ENCODE measurements at regions not wholly inside any gene's neighbourhood (a gene's known extent, or its start where the extent isn't known, plus 50 kb on each side); places are given as distances from the start of the nearest gene placed in this dataset.

DNA sequence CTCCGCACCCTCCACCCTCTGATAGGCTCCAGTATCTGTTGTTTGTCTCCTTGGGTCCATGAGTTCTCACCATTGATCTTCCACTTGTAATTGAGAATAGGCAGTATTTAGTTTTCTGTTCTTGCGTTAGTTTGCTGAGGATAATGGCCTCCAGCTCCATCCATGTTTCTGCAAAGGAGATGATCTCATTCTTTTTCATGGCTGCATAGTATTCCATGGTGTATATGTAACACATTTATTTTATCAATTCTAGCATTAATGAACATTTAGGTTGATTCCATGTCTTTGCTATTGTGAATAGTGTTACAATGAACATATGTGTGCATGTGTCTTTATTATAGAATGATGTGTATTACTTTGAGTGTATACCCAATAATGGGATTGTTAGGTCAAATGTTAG lies 814.6 kb upstream of the FRG1 start (continued):
- TF ChIP-seq NR3C1 (IDR thresholded peaks at IDR 0.05) (no peak), FOSL2 (IDR thresholded peaks at IDR 0.05) (no peak), FOSL2 (CRISPR knock-in tag; IDR thresholded peaks at IDR 0.05) (no peak), NFE2L2 (conservative IDR thresholded peaks at IDR 0.05; ENCODE audit: low read length) (no peak), FOSB (CRISPR knock-in tag; IDR thresholded peaks at IDR 0.05) (no peak), ESRRA (IDR thresholded peaks at IDR 0.05; ENCODE audit: borderline replicate concordance, low read length) (no peak), RARB (CRISPR knock-in tag; IDR thresholded peaks at IDR 0.05) (no peak), FOXS1 (CRISPR knock-in tag; IDR thresholded peaks at IDR 0.05) (no peak)

- Histone ChIP-seq H3K4me2 (no peak overlapping the region), H3K9me3 (no peaks in the 10 kb centered on the region), H3K27ac (no peak overlapping the region), H3K4me3 (no peak overlapping the region), H3K4me1 (peaks cover 5% of the 10 kb centered on the region; the same call in 2 of the 3 replicates)
- ATAC-seq = no peak
- ChIA-PET CTCF (interaction anchor here (0.6 kb wide), 1 partner anchor 331 kb away, joined by 3 read pairs; no protein-coding TSS in a partner anchor), POLR2A (no interaction called here)
- no peak for TF ChIP-seq NPAS2 (CRISPR knock-in tag; IDR thresholded peaks at IDR 0.05; ENCODE audit: borderline replicate concordance)
- TF ChIP-seq RAD21 (conservative IDR thresholded peaks at IDR 0.05 in 1 of 2, IDR thresholded peaks at IDR 0.05 in 1 of 2) = no peak
- TF ChIP-seq SMC3 (IDR thresholded peaks at IDR 0.05) = no peak
- 79% methylated on average over 4 of the region's 4 CpGs for WGBS (ENCODE audit: missing lambda C conversion rate)
- no peak for FAIRE-seq
- DNase-seq (ENCODE audit: low read depth in 1 of 2, low spot score in 1 of 2) = no peak
Measured at GRCh38 chr4:189128341-189128740, 812.3 kb upstream of the FRG1 start.

- WGBS (ENCODE audit: missing lambda C conversion rate) = 75% methylated on average over 10 of the region's 10 CpGs
- ATAC-seq (no peak), DNase-seq (ENCODE audit: low read depth in 1 of 2, low spot score in 1 of 2) (no peak), FAIRE-seq (no peak)
- Histone ChIP-seq H3K27ac (no peak overlapping the region), H3K9me3 (no peaks in the 10 kb centered on the region), H3K4me2 (no peak overlapping the region), H3K4me3 (no peak overlapping the region), H3K4me1 (peaks cover 5% of the 10 kb centered on the region; the same call in 2 of the 3 replicates)
- no peak for TF ChIP-seq HOXA7 (CRISPR knock-in tag; IDR thresholded peaks at IDR 0.05)
- no peak for TF ChIP-seq MAZ (IDR thresholded peaks at IDR 0.05; ENCODE audit: borderline replicate concordance, low read depth, low read length)
- TF ChIP-seq TP53 (CRISPR knock-in tag; IDR thresholded peaks at IDR 0.05) = no peak
- TF ChIP-seq, protein P1, sequence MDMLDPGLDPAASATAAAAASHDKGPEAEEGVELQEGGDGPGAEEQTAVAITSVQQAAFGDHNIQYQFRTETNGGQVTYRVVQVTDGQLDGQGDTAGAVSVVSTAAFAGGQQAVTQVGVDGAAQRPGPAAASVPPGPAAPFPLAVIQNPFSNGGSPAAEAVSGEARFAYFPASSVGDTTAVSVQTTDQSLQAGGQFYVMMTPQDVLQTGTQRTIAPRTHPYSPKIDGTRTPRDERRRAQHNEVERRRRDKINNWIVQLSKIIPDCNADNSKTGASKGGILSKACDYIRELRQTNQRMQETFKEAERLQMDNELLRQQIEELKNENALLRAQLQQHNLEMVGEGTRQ (IDR thresholded peaks at IDR 0.05) = no peak
- TF ChIP-seq, protein P2, sequence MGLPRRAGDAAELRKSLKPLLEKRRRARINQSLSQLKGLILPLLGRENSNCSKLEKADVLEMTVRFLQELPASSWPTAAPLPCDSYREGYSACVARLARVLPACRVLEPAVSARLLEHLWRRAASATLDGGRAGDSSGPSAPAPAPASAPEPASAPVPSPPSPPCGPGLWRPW (IDR thresholded peaks at IDR 0.05) = no peak
- no peak for TF ChIP-seq GATA3 (IDR thresholded peaks at IDR 0.05; ENCODE audit: borderline replicate concordance)
- TF ChIP-seq HDAC2 (IDR thresholded peaks at IDR 0.05) = no peak
- TF ChIP-seq EHF (CRISPR knock-in tag; IDR thresholded peaks at IDR 0.05) = no peak
- TF ChIP-seq PHF8 (IDR thresholded peaks at IDR 0.05; ENCODE audit: borderline replicate concordance, low read depth) = no peak
- ChIA-PET POLR2A (no interaction called here), CTCF (interaction anchor here (0.6 kb wide), 1 partner anchor 331 kb away, joined by 3 read pairs; no protein-coding TSS in a partner anchor)
Measured at GRCh38 chr4:189129044-189129694, 811.5 kb upstream of the FRG1 start.

GRCh38 chr4:189131118-189131517 lies 809.6 kb upstream of the FRG1 start:
- no peaks in the 10 kb centered on the region for H3K4me1 ChIP-seq
- no peak for DNase-seq (ENCODE audit: low read depth in 1 of 2, low spot score in 1 of 2)
- ChIA-PET POLR2A (no interaction called here), CTCF (interaction anchor here (0.8 kb wide), 1 partner anchor 13 kb away, joined by 3 read pairs; no protein-coding TSS in a partner anchor)
- no peak for FAIRE-seq
- H3K4me2 ChIP-seq = no peak overlapping the region
- no peak for TF ChIP-seq ESRRA (IDR thresholded peaks at IDR 0.05; ENCODE audit: borderline replicate concordance, low read length)
- no peak for TF ChIP-seq E2F6 (IDR thresholded peaks at IDR 0.05; ENCODE audit: borderline replicate concordance, low read depth)
- TF ChIP-seq POLR2A (IDR thresholded peaks at IDR 0.05; ENCODE audit: low read length) = no peak
- TF ChIP-seq FOSL2 (IDR thresholded peaks at IDR 0.05) = no peak
- no peak for TF ChIP-seq FOSL2 (CRISPR knock-in tag; IDR thresholded peaks at IDR 0.05)
- no peak for TF ChIP-seq FOXS1 (CRISPR knock-in tag; IDR thresholded peaks at IDR 0.05)
- TF ChIP-seq BHLHE40 (IDR thresholded peaks at IDR 0.05; ENCODE audit: low read depth, low read length) = no peak
- no peak for TF ChIP-seq NR3C1 (IDR thresholded peaks at IDR 0.05)
- TF ChIP-seq HOXB13 (CRISPR knock-in tag; IDR thresholded peaks at IDR 0.05; ENCODE audit: low read depth) = no peak
- no peak for TF ChIP-seq TFCP2L1 (CRISPR knock-in tag; IDR thresholded peaks at IDR 0.05)
- TF ChIP-seq EHMT2 (IDR thresholded peaks at IDR 0.05; ENCODE audit: low read depth) = no peak
- no peak for TF ChIP-seq ATOH8 (CRISPR knock-in tag; IDR thresholded peaks at IDR 0.05; ENCODE audit: low read depth)
- no peak for TF ChIP-seq ZSCAN20 (CRISPR knock-in tag; IDR thresholded peaks at IDR 0.05)
- no peak for TF ChIP-seq HEYL (CRISPR knock-in tag; IDR thresholded peaks at IDR 0.05)
- TF ChIP-seq, protein P1 (IDR thresholded peaks at IDR 0.05) = no peak
- TF ChIP-seq MAX (IDR thresholded peaks at IDR 0.05) = no peak
- no peak for TF ChIP-seq HOXA7 (CRISPR knock-in tag; IDR thresholded peaks at IDR 0.05)
- H3K4me3 ChIP-seq = no peak overlapping the region
- WGBS (ENCODE audit: missing lambda C conversion rate) = 83% methylated on average over 4 of the region's 4 CpGs
- H3K9me3 ChIP-seq = peaks cover 5% of the 10 kb centered on the region; the same call in 1 of the 3 replicates
- no peak for ATAC-seq
- no peak overlapping the region for H3K27ac ChIP-seq

All from A549 (cell line).